Breast epithelium (tissue), 4 donors: ENCODE measurements at regions not wholly inside any gene's neighbourhood (a gene's known extent, or its start where the extent isn't known, plus 50 kb on each side); places are given as distances from the start of the nearest gene placed in this dataset.

ENCODE experiments used
- DNase-seq, 2 donors: peaks; one replicate each; pipeline ENCODE4 v3.0.0-alpha.2; 2019; ENCODE audit warnings: low spot score in 2 of 2
- H3K27ac ChIP-seq, 2 donors: fragments of 200-600 bp; sonication (generic) in 1 of 2; one replicate each; pipeline ENCODE4 v1.5.1; 2016 to 2019; ENCODE audit warnings: mild to moderate bottlenecking in 1 of 2
- H3K27me3 ChIP-seq, 2 donors: fragments of 200-600 bp; sonication (generic) in 1 of 2; one replicate each; pipeline versions ENCODE4 v1.5.1 to v1.6.0; 2017 to 2019; ENCODE audit warnings: control low read depth in 1 of 2, mild to moderate bottlenecking in 1 of 2
- H3K36me3 ChIP-seq: fragments of 200-600 bp; one replicate; pipeline ENCODE4 v1.5.1; 2019
- H3K4me1 ChIP-seq, 2 donors: fragments of 200-600 bp; sonication (generic); one replicate each; pipeline ENCODE4 v1.5.1; 2016 to 2019; ENCODE audit warnings: control low read depth in 1 of 2
- H3K4me3 ChIP-seq, 3 donors: fragments of 200-600 bp; sonication (generic); 1 replicate in 2 of 3; 2 replicates in 1 of 3; pipeline ENCODE4 v1.5.1; 2016 to 2019; ENCODE audit warnings: mild to moderate bottlenecking in 3 of 3, moderate library complexity in 2 of 3
- H3K9me3 ChIP-seq, 2 donors: fragments of 200-600 bp; sonication (generic) in 1 of 2; one replicate each; pipeline ENCODE4 v1.5.1; 2016 to 2019; ENCODE audit warnings: control low read depth in 1 of 2
- POLR2A ChIP-seq: fragments of 450-650 bp; IDR thresholded peaks from one replicate; pipeline ENCODE4 v1.6.1; 2016; ENCODE audit warnings: antibody characterized with exemption, mild to moderate bottlenecking, moderate library complexity
- POLR2AphosphoS5 ChIP-seq, 3 donors: sonication (generic); formaldehyde crosslinking; IDR thresholded peaks; one replicate each; pipeline ENCODE4 v1.6.1; 2017; ENCODE audit warnings: antibody characterized with exemption in 3 of 3
- intact Hi-C: fragments of 100-400 bp; cut with DNase I; formaldehyde crosslinking; loops from one replicate; pipeline ENCODE4 v1.15.1; 2023; ENCODE audit warnings: low total_unique reads
- TF ChIP-seq, protein P1 (sequence below), 3 donors: fragments of 450-650 bp; IDR thresholded peaks; one replicate each; pipeline ENCODE4 v1.5.1; 2016 to 2017; ENCODE audit warnings: antibody characterized with exemption in 3 of 3, mild to moderate bottlenecking in 3 of 3, moderate library complexity in 3 of 3

DNA sequence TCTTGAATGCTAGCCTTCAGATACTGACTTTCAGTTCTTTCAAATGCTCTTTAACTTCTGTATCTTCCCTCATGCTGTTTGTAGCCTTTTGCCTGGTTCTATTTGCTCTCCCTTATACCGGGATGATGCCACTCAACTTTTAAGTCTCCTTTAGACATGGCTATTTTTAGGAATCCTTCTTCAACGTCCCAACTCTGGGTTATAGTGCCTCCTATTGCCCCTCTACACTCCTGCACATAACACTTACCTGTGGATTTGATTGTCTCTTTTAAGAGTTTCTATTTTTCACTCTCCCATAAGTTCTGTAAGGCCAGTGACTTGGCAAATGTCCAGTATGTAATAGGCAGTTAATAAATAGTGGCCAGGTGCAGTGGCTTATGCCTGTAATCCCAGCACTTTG is 343.0 kb downstream of the KLF5 start:
- no peak for DNase-seq
- H3K9me3 ChIP-seq: no peaks in the 10 kb centered on the region
- H3K27ac ChIP-seq: no peak overlapping the region
- no peaks in the 10 kb centered on the region for H3K4me1 ChIP-seq
- intact Hi-C loops: no loop called here
- no peak overlapping the region for H3K4me3 ChIP-seq
- TF ChIP-seq, protein P1, sequence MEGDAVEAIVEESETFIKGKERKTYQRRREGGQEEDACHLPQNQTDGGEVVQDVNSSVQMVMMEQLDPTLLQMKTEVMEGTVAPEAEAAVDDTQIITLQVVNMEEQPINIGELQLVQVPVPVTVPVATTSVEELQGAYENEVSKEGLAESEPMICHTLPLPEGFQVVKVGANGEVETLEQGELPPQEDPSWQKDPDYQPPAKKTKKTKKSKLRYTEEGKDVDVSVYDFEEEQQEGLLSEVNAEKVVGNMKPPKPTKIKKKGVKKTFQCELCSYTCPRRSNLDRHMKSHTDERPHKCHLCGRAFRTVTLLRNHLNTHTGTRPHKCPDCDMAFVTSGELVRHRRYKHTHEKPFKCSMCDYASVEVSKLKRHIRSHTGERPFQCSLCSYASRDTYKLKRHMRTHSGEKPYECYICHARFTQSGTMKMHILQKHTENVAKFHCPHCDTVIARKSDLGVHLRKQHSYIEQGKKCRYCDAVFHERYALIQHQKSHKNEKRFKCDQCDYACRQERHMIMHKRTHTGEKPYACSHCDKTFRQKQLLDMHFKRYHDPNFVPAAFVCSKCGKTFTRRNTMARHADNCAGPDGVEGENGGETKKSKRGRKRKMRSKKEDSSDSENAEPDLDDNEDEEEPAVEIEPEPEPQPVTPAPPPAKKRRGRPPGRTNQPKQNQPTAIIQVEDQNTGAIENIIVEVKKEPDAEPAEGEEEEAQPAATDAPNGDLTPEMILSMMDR (IDR thresholded peaks at IDR 0.05): no peak
- TF ChIP-seq POLR2AphosphoS5 (IDR thresholded peaks at IDR 0.05): no peak
- TF ChIP-seq POLR2A: no peak
- no peaks in the 10 kb centered on the region for H3K27me3 ChIP-seq
- H3K36me3 ChIP-seq: no peaks in the 10 kb centered on the region

GRCh38 chr13:73399347-73400216 is 340.8 kb downstream of the KLF5 start:
- Histone ChIP-seq H3K27me3 (no peaks in the 10 kb centered on the region), H3K9me3 (no peaks in the 10 kb centered on the region), H3K4me3 (no peak overlapping the region), H3K4me1 (no peaks in the 10 kb centered on the region), H3K36me3 (no peaks in the 10 kb centered on the region), H3K27ac (no peak overlapping the region)
- intact Hi-C loops: no loop called here
- TF ChIP-seq, protein P1 (IDR thresholded peaks at IDR 0.05): no peak
- TF ChIP-seq POLR2A (no peak), POLR2AphosphoS5 (IDR thresholded peaks at IDR 0.05) (no peak)
- DNase-seq: no peak

GRCh38 chr13:73397496-73398305 is 338.9 kb downstream of the KLF5 start:
- Histone ChIP-seq H3K36me3 (no peaks in the 10 kb centered on the region), H3K4me1 (no peaks in the 10 kb centered on the region), H3K27ac (no peak overlapping the region), H3K27me3 (no peaks in the 10 kb centered on the region), H3K4me3 (no peak overlapping the region), H3K9me3 (no peaks in the 10 kb centered on the region)
- intact Hi-C loops: no loop called here
- TF ChIP-seq, protein P1 (IDR thresholded peaks at IDR 0.05): no peak
- no peak for TF ChIP-seq POLR2A
- no peak for TF ChIP-seq POLR2AphosphoS5 (IDR thresholded peaks at IDR 0.05)
- DNase-seq: no peak

DNA sequence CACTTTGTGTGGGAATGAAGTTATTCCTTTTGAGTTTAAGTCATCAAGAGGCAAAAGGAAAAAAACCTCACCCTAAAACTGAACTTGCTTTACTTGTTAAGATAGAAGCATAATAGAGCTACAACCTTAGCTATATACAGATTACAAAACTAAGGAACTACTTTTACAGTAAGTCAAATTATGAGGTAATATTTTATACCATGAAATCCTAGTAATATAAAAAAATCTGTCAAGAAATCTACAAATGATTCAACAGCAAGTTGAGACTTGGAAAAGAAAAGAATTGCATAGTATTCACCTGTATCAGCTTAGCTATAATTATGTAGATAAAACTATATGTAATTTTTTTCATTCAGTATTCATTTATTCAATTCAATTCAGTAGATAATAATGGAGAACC is 335.3 kb downstream of the KLF5 start:
- intact Hi-C loops: no loop called here
- no peaks in the 10 kb centered on the region for H3K4me1 ChIP-seq
- no peaks in the 10 kb centered on the region for H3K36me3 ChIP-seq
- no peaks in the 10 kb centered on the region for H3K9me3 ChIP-seq
- H3K27ac ChIP-seq: no peak overlapping the region
- no peaks in the 10 kb centered on the region for H3K27me3 ChIP-seq
- no peak overlapping the region for H3K4me3 ChIP-seq
- DNase-seq: no peak
- TF ChIP-seq, protein P1 (IDR thresholded peaks at IDR 0.05): no peak
- no peak for TF ChIP-seq POLR2A
- no peak for TF ChIP-seq POLR2AphosphoS5 (IDR thresholded peaks at IDR 0.05)

- Histone ChIP-seq H3K4me3 (no peak overlapping the region), H3K4me1 (no peaks in the 10 kb centered on the region), H3K27ac (no peak overlapping the region), H3K9me3 (no peaks in the 10 kb centered on the region), H3K27me3 (no peaks in the 10 kb centered on the region), H3K36me3 (no peaks in the 10 kb centered on the region)
- TF ChIP-seq POLR2AphosphoS5 (IDR thresholded peaks at IDR 0.05): no peak
- TF ChIP-seq, protein P1 (IDR thresholded peaks at IDR 0.05): no peak
- TF ChIP-seq POLR2A: no peak
- DNase-seq: no peak
- intact Hi-C loops: no loop called here
These were observed 331.3 kb downstream of the KLF5 start for GRCh38 chr13:73390100-73390499.
